HG03159 (cell line): ENCODE measurements at regions not wholly inside any gene's neighbourhood (a gene's known extent, or its start where the extent isn't known, plus 50 kb on each side); places are given as distances from the start of the nearest gene placed in this dataset.

Experiments
- ATAC-seq: cut with Tn5 transposase; IDR thresholded peaks from one replicate; pipeline ENCODE4 v1.9.1; 2021; ENCODE audit warnings: mild to moderate bottlenecking, moderate library complexity; ENCODE audit not compliant: unreplicated experiment

DNA sequence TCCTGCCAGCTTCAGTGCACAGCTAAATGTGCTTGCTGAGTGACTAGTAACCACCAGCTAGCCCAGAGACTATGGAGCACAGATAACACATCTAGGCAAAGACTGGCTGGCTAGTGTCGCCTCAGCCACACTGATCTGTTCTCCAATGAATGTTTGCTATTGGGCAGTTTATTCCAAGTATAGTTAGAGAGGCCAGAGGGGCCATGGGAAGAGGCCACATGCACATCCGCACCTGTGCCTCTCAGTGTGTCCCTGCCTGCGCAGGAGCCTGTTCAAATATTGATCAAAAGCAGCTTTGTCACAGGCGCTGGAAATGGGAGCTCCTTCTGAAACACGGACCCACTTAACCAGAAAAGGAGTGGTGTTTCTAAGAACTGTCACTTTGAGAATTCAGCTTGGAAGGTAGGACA is 51.3 kb upstream of the ATP1A1 start:
- no peak for ATAC-seq

- no peak for ATAC-seq
Observed at GRCh38 chr1:116322752-116323405, 50.2 kb upstream of the ATP1A1 start.
